ENCODE measurements at regions not wholly inside any gene's neighbourhood (a gene's known extent, or its start where the extent isn't known, plus 50 kb on each side); places are given as distances from the start of the nearest gene placed in this dataset.
"Not testable (repeated sequence)": the region's sequence is repeated elsewhere in the genome, so short reads cannot be mapped to it uniquely, and the experiment has no call there.

- H3K14ac ChIP-seq (replicated peaks; ENCODE audit: low read depth, low read length); H3K4ac ChIP-seq (ENCODE audit: low read depth, low read length); H3K9ac ChIP-seq (ENCODE audit: low read depth, low read length); intact Hi-C loops (cut with micrococcal nuclease); POLR2A ChIA-PET (ENCODE audit: unreplicated experiment); H4K20me1 ChIP-seq (ENCODE audit: insufficient read depth, low read length); H3K18ac ChIP-seq (ENCODE audit: low read depth, low read length); in situ Hi-C loops (cut with MboI; ENCODE audit: low sequenced_read_pairs); H3K36me3 ChIP-seq (ENCODE audit: control insufficient read depth, insufficient read depth, low read length); ATAC-seq (ENCODE audit: low read depth); H4K8ac ChIP-seq (ENCODE audit: low read depth in 2 of 2, low read length in 2 of 2); H2BK5ac ChIP-seq (ENCODE audit: low read depth, low read length, poor library complexity, severe bottlenecking); H3K23ac ChIP-seq (ENCODE audit: low read depth, low read length); CTCF ChIA-PET; H3K56ac ChIP-seq (ENCODE audit: extremely low read depth, insufficient read depth, low read length); H3K4me1 ChIP-seq (ENCODE audit: control insufficient read depth, insufficient read depth, low read length); dilution Hi-C loops (cut with HindIII; ENCODE audit: low sequenced_read_pairs, unreplicated experiment); H3K27ac ChIP-seq (ENCODE audit: insufficient read depth, low read length); H2AFZ ChIP-seq (replicated peaks; ENCODE audit: low read length, poor library complexity); H2BK120ac ChIP-seq (ENCODE audit: low read depth, low read length); H3K9me1 ChIP-seq (ENCODE audit: insufficient read depth, low read length); BruUV-seq (replicated peaks); H2BK20ac ChIP-seq (ENCODE audit: low read depth, low read length); H2BK15ac ChIP-seq (ENCODE audit: low read depth, low read length); H4K91ac ChIP-seq (ENCODE audit: insufficient read depth, low read depth, low read length); H3K4me2 ChIP-seq (ENCODE audit: low read depth, low read length); H3K9me3 ChIP-seq (ENCODE audit: control insufficient read depth, insufficient read depth, low read length); H3K79me1 ChIP-seq (ENCODE audit: low read depth in 1 of 2, low read length in 2 of 2); H4K5ac ChIP-seq (ENCODE audit: low read depth, low read length); H2AK9ac ChIP-seq (replicated peaks; ENCODE audit: low read depth, low read length, poor library complexity); H2AK5ac ChIP-seq (ENCODE audit: low read depth, low read length); H3K4me3 ChIP-seq (ENCODE audit: insufficient read depth, low read depth, low read length); H3K27me3 ChIP-seq (ENCODE audit: control insufficient read depth, insufficient read depth, low read length): not testable (repeated sequence)
- no CpG with 5 or more reads among the region's 2 CpGs for WGBS, 2 experiments (ENCODE audit: extremely low coverage in 2 of 2, insufficient read length in 1 of 2)
- DNase-seq, result peak; percentile 34
Measured at GRCh38 chr15:84128706-84129105, 106.9 kb upstream of the GOLGA6L4 start.

- H3K9me1 ChIP-seq (ENCODE audit: insufficient read depth, low read length); H3K4me1 ChIP-seq (ENCODE audit: control insufficient read depth, insufficient read depth, low read length); H3K27me3 ChIP-seq (ENCODE audit: control insufficient read depth, insufficient read depth, low read length); H2BK120ac ChIP-seq (ENCODE audit: low read depth, low read length); H4K5ac ChIP-seq (ENCODE audit: low read depth, low read length); H2BK20ac ChIP-seq (ENCODE audit: low read depth, low read length); H3K79me1 ChIP-seq (ENCODE audit: low read depth in 1 of 2, low read length in 2 of 2); H3K9me3 ChIP-seq (ENCODE audit: control insufficient read depth, insufficient read depth, low read length); H3K56ac ChIP-seq (ENCODE audit: extremely low read depth, insufficient read depth, low read length); H3K14ac ChIP-seq (replicated peaks; ENCODE audit: low read depth, low read length); H4K91ac ChIP-seq (ENCODE audit: insufficient read depth, low read depth, low read length); ATAC-seq (ENCODE audit: low read depth); H3K18ac ChIP-seq (ENCODE audit: low read depth, low read length); H3K4ac ChIP-seq (ENCODE audit: low read depth, low read length); H4K20me1 ChIP-seq (ENCODE audit: insufficient read depth, low read length); DNase-seq; H3K27ac ChIP-seq (ENCODE audit: insufficient read depth, low read length); H2BK5ac ChIP-seq (ENCODE audit: low read depth, low read length, poor library complexity, severe bottlenecking); H2BK15ac ChIP-seq (ENCODE audit: low read depth, low read length); in situ Hi-C loops (cut with MboI; ENCODE audit: low sequenced_read_pairs); H3K4me2 ChIP-seq (ENCODE audit: low read depth, low read length); H3K4me3 ChIP-seq (ENCODE audit: insufficient read depth, low read depth, low read length); H3K36me3 ChIP-seq (ENCODE audit: control insufficient read depth, insufficient read depth, low read length); intact Hi-C loops (cut with micrococcal nuclease); dilution Hi-C loops (cut with HindIII; ENCODE audit: low sequenced_read_pairs, unreplicated experiment); POLR2A ChIA-PET (ENCODE audit: unreplicated experiment); H4K8ac ChIP-seq (ENCODE audit: low read depth in 2 of 2, low read length in 2 of 2); H3K9ac ChIP-seq (ENCODE audit: low read depth, low read length); H2AK5ac ChIP-seq (ENCODE audit: low read depth, low read length); H2AK9ac ChIP-seq (replicated peaks; ENCODE audit: low read depth, low read length, poor library complexity); H2AFZ ChIP-seq (replicated peaks; ENCODE audit: low read length, poor library complexity); BruUV-seq (replicated peaks); H3K23ac ChIP-seq (ENCODE audit: low read depth, low read length): not testable (repeated sequence)
- CTCF ChIA-PET, result interaction anchor here (0.6 kb wide), 1 partner anchor 18 kb away, joined by 3 read pairs; no protein-coding TSS in a partner anchor
- WGBS, 2 experiments (ENCODE audit: extremely low coverage in 2 of 2, insufficient read length in 1 of 2), result 60% methylated on average over 1 of the region's 9 CpGs; no CpG with 5 or more reads in 1 of the 2 experiments
Measured at GRCh38 chr15:84130098-84130831, 105.3 kb upstream of the GOLGA6L4 start.
